ENCODE measurements at regions not wholly inside any gene's neighbourhood (a gene's known extent, or its start where the extent isn't known, plus 50 kb on each side); places are given as distances from the start of the nearest gene placed in this dataset.

- TF ChIP-seq EP300 (IDR thresholded peaks at IDR 0.05) (no peak), POLR2AphosphoS5 (IDR thresholded peaks at IDR 0.05) (no peak), POLR2A (IDR thresholded peaks at IDR 0.05) (no peak)
- TF ChIP-seq, protein P1, sequence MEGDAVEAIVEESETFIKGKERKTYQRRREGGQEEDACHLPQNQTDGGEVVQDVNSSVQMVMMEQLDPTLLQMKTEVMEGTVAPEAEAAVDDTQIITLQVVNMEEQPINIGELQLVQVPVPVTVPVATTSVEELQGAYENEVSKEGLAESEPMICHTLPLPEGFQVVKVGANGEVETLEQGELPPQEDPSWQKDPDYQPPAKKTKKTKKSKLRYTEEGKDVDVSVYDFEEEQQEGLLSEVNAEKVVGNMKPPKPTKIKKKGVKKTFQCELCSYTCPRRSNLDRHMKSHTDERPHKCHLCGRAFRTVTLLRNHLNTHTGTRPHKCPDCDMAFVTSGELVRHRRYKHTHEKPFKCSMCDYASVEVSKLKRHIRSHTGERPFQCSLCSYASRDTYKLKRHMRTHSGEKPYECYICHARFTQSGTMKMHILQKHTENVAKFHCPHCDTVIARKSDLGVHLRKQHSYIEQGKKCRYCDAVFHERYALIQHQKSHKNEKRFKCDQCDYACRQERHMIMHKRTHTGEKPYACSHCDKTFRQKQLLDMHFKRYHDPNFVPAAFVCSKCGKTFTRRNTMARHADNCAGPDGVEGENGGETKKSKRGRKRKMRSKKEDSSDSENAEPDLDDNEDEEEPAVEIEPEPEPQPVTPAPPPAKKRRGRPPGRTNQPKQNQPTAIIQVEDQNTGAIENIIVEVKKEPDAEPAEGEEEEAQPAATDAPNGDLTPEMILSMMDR (IDR thresholded peaks at IDR 0.05) = no peak
- H3K36me3 ChIP-seq = no peaks in the 10 kb centered on the region
- H3K4me3 ChIP-seq = no peak overlapping the region
- peaks cover 10 to 15% (median 14%) of the 10 kb centered on the region in 4 donors for H3K4me1 ChIP-seq
- DNase-seq (no peak), ATAC-seq (ENCODE audit: low FRiP score in 2 of 2) (no peak)
- no peak overlapping the region for H3K27ac ChIP-seq
- 93 to 98% methylated on average over 5 of the region's 5 CpGs for WGBS, 2 donors
- no peaks in the 10 kb centered on the region for H3K27me3 ChIP-seq
- no peaks in the 10 kb centered on the region for H3K9me3 ChIP-seq
Observed at GRCh38 chr14:71552809-71553208, 379.4 kb upstream of the RGS6 start.

- ATAC-seq (ENCODE audit: low FRiP score in 2 of 2) (no peak), DNase-seq (no peak)
- Histone ChIP-seq H3K27ac (no peak overlapping the region), H3K4me1 (peaks cover 10 to 15% (median 14%) of the 10 kb centered on the region in 4 donors), H3K36me3 (no peaks in the 10 kb centered on the region), H3K4me3 (no peak overlapping the region), H3K27me3 (no peaks in the 10 kb centered on the region), H3K9me3 (no peaks in the 10 kb centered on the region)
- 96 to 98% methylated on average over 3 of the region's 3 CpGs for WGBS, 2 donors
- no peak for TF ChIP-seq POLR2A (IDR thresholded peaks at IDR 0.05)
Observed at GRCh38 chr14:71553779-71554178, 378.4 kb upstream of the RGS6 start.

DNA sequence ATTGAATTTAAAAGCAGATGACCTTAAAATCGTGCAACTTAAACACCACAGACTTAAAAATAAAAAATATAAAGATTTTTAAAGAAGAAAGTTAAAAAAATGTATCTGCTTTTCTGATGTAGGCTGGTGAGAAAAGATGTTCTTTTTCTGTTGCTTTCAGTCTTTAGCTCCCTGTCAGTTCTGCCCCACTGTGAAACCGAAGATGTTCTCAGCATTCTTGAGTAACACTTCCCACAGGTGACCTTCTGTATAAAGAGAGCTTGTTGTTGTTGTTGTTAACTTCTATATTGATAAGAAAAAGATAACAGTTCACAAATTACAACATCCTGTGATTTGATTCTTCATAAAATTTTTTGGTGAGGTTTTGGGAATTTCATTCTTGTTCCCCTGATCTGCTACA is 377.9 kb upstream of the RGS6 start:
- Histone ChIP-seq H3K27me3 (no peaks in the 10 kb centered on the region), H3K27ac (peak overlapping the region in 2 of 4 donors; percentile 77), H3K36me3 (no peaks in the 10 kb centered on the region), H3K9me3 (no peaks in the 10 kb centered on the region), H3K4me3 (no peak overlapping the region), H3K4me1 (peaks cover 10 to 15% (median 14%) of the 10 kb centered on the region in 4 donors)
- DNase-seq (no peak), ATAC-seq (ENCODE audit: low FRiP score in 2 of 2) (no peak)
- TF ChIP-seq EP300 (IDR thresholded peaks at IDR 0.05) = no peak
- TF ChIP-seq POLR2AphosphoS5 (IDR thresholded peaks at IDR 0.05) = no peak
- TF ChIP-seq, protein P1 (IDR thresholded peaks at IDR 0.05) = no peak
- no peak for TF ChIP-seq POLR2A (IDR thresholded peaks at IDR 0.05)
- WGBS, 2 donors = 70 to 79% methylated on average over 2 of the region's 2 CpGs

DNA sequence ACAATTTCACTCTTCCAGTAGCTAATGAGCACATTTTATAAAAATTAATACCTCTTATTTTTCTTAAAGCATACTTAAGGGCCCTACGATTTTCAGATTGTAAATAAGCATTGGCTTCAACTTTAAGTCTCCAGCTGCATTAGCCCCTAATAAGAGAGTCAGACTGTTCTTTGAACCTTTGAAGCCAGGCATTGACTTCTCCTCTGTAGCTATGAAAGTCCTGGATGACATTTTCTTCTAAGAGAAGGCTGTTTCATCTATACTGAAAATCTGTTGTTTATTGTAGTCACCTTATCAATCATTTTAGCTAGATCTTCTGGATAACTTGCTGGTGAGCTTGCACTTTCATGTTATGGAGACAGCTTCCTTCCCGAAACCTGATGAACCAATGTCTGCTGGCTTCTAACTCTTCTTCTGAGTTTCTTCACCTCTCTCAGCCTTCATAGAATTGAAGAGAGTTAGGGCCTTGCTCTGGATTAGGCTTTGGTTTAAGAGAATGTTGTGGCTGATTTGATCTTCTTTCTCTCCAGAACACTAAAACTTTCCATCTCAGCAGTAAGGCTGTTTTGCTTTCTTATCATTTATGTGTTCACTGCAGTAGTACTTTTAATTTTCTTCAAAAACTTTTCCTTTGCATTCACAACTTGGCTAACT is 377.1 kb upstream of the RGS6 start:
- Histone ChIP-seq H3K4me3 (no peak overlapping the region), H3K9me3 (no peaks in the 10 kb centered on the region), H3K4me1 (peaks cover 10 to 15% (median 14%) of the 10 kb centered on the region in 4 donors), H3K36me3 (no peaks in the 10 kb centered on the region), H3K27me3 (no peaks in the 10 kb centered on the region), H3K27ac (peak overlapping the region; percentile 57 to 77 (median 69))
- TF ChIP-seq POLR2A (IDR thresholded peaks at IDR 0.05) (no peak), POLR2AphosphoS5 (IDR thresholded peaks at IDR 0.05) (no peak), EP300 (IDR thresholded peaks at IDR 0.05) (no peak)
- TF ChIP-seq, protein P1 (IDR thresholded peaks at IDR 0.05) = no peak
- DNase-seq (no peak), ATAC-seq (ENCODE audit: low FRiP score in 2 of 2) (no peak)
- WGBS, 2 donors = 77 to 89% methylated on average over 2 of the region's 2 CpGs

DNA sequence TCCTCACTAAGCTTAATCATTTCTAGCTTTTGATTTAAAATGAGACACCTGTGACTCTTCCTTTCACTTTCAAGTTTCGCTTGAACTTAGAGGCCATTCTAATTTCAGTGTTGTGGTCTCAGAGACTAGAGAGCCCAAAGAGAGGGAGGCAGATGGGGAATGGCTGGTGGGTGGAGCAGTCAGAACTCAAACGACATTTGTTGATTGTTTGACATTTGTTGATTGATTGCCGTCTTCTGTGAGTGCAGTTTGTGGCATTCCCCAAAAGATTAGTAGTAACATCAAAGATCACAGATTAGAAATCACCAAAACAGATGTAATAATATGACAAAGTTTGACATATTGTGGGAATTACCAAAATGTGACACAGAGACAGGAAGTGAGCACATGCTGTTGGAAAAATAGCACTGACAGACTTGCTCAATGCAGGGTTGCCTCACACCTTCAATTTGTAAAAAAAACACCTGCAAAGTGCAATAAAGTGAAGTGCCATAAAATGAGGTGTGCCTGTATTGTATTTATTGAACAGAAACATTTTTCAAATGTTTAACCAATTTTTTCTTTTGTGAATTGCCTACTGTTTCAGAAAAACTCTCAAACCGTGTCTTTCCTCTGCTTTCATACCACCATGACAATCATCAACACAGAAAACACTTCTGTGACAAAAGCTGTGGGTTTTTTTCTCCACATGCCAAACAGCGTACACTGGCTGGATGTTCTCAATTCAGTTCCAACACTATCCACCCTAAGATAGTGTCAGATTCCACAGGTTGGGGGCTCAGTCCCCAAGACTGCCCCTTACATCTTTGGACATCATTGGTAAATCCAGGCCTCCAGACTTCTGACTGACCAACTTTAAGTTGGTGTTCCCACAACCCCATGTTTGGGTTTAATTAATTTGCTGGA is 376.3 kb upstream of the RGS6 start:
- peak overlapping the region; percentile 57 to 77 (median 69) for H3K27ac ChIP-seq
- 49 to 50% methylated on average over 5 of the region's 5 CpGs for WGBS, 2 donors
- no peaks in the 10 kb centered on the region for H3K36me3 ChIP-seq
- TF ChIP-seq, protein P1 (IDR thresholded peaks at IDR 0.05) = no peak
- no peak for TF ChIP-seq POLR2AphosphoS5 (IDR thresholded peaks at IDR 0.05)
- TF ChIP-seq POLR2A (IDR thresholded peaks at IDR 0.05) = no peak
- no peak for TF ChIP-seq EP300 (IDR thresholded peaks at IDR 0.05)
- H3K4me1 ChIP-seq = peaks cover 10 to 15% (median 14%) of the 10 kb centered on the region in 4 donors
- no peak overlapping the region for H3K4me3 ChIP-seq
- no peak for ATAC-seq (ENCODE audit: low FRiP score in 2 of 2)
- DNase-seq = peak in 1 of 2 donors; percentile 29
- no peaks in the 10 kb centered on the region for H3K27me3 ChIP-seq
- no peaks in the 10 kb centered on the region for H3K9me3 ChIP-seq
